ENCODE measurements at regions not wholly inside any gene's neighbourhood (a gene's known extent, or its start where the extent isn't known, plus 50 kb on each side); places are given as distances from the start of the nearest gene placed in this dataset.

DNA sequence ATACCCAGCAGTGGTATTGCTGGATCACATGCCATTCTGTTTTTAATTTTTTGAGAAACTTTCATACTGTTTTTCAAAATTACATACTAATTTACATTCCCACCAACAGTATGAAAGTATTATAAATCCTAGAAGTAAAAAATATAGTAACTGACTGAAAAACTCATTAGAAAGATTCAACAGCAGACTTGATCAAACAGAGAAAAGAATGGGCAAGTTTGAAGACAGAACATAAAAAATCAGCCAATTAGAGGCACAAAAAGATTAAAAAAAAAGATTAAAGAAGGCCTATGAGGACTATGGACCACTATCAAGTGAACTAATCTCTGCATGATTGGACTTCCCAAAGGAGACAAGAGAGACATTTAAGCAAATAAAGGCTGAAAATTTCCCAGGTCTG lies 144.0 kb upstream of the GRIK2 start:
- no peak overlapping the region for H3K4me3 ChIP-seq
- DNase-seq = no peak
- intact Hi-C loops (cut with DNase I; ENCODE audit: low total_unique reads) = no loop called here
- no peaks in the 10 kb centered on the region for H3K27me3 ChIP-seq (replicated peaks in 1 of 7)
- H3K36me3 ChIP-seq = no peaks in the 10 kb centered on the region
- H3K9me3 ChIP-seq = peaks cover 2 to 61% (median 49%) of the 10 kb centered on the region in 8 donors
- no peak overlapping the region for H3K27ac ChIP-seq
- TF ChIP-seq POLR2AphosphoS5 (IDR thresholded peaks at IDR 0.05) = no peak
- TF ChIP-seq, protein P1, sequence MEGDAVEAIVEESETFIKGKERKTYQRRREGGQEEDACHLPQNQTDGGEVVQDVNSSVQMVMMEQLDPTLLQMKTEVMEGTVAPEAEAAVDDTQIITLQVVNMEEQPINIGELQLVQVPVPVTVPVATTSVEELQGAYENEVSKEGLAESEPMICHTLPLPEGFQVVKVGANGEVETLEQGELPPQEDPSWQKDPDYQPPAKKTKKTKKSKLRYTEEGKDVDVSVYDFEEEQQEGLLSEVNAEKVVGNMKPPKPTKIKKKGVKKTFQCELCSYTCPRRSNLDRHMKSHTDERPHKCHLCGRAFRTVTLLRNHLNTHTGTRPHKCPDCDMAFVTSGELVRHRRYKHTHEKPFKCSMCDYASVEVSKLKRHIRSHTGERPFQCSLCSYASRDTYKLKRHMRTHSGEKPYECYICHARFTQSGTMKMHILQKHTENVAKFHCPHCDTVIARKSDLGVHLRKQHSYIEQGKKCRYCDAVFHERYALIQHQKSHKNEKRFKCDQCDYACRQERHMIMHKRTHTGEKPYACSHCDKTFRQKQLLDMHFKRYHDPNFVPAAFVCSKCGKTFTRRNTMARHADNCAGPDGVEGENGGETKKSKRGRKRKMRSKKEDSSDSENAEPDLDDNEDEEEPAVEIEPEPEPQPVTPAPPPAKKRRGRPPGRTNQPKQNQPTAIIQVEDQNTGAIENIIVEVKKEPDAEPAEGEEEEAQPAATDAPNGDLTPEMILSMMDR (IDR thresholded peaks at IDR 0.05 in 8 of 11, conservative IDR thresholded peaks at IDR 0.05 in 3 of 11) = no peak
- TF ChIP-seq POLR2A (IDR thresholded peaks at IDR 0.05) = no peak
- no peaks in the 10 kb centered on the region for H3K4me1 ChIP-seq

DNA sequence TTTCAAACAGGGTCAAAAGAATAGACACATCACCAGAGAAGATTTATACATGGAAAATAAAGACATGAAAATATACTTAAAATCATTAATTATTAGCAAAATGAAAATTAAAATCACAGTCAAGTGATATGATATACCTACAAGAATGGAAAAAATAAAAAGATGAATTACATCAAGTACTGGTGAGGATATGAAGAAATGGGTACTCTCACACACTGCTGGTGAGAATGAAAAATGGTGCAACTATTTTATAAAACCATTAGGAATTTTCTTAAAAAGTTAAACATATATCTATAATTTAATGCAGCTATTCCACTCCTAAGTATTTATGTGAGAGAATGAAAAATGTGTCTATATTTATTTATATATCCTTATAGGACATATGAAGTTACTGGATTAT lies 136.3 kb upstream of the GRIK2 start:
- no peak for DNase-seq
- no peak overlapping the region for H3K4me3 ChIP-seq
- no peaks in the 10 kb centered on the region for H3K36me3 ChIP-seq
- peaks cover 0 to 50% (median 33%) of the 10 kb centered on the region in 8 donors for H3K9me3 ChIP-seq
- no peak overlapping the region for H3K27ac ChIP-seq
- intact Hi-C loops (cut with DNase I; ENCODE audit: low total_unique reads) = no loop called here
- H3K4me1 ChIP-seq = no peaks in the 10 kb centered on the region
- TF ChIP-seq POLR2AphosphoS5 (IDR thresholded peaks at IDR 0.05) (no peak), POLR2A (IDR thresholded peaks at IDR 0.05) (no peak)
- TF ChIP-seq, protein P1 (IDR thresholded peaks at IDR 0.05 in 8 of 11, conservative IDR thresholded peaks at IDR 0.05 in 3 of 11) = no peak
- no peaks in the 10 kb centered on the region for H3K27me3 ChIP-seq (replicated peaks in 1 of 7)

DNA sequence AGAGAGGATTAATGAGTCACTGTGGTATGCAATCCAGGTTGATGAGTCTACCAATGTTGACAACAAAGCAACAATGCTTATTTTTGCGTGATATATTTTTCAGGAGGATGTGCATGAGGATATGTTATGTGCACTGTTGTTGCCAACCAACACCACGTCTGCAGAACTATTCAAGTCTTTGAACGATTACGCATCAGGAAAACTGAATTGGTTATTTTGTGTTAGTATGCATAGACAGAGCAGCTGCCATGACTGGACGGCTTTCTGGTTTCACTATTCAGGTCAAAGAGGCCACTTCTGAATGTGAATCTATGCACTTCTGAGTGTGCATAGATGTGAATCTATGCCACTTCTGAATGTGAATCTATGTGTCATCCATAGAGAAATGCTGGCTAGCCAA lies 134.0 kb upstream of the GRIK2 start:
- DNase-seq = no peak
- 88 to 92% (median 90%) methylated on average over 5 of the region's 5 CpGs for WGBS, 5 donors
- no peak overlapping the region for H3K27ac ChIP-seq
- H3K4me1 ChIP-seq = no peaks in the 10 kb centered on the region
- no peak overlapping the region for H3K4me3 ChIP-seq
- H3K36me3 ChIP-seq = no peaks in the 10 kb centered on the region
- peaks cover 0 to 40% (median 29%) of the 10 kb centered on the region in 8 donors for H3K9me3 ChIP-seq
- TF ChIP-seq POLR2A (IDR thresholded peaks at IDR 0.05) = no peak
- no peak for TF ChIP-seq POLR2AphosphoS5 (IDR thresholded peaks at IDR 0.05)
- TF ChIP-seq, protein P1 (IDR thresholded peaks at IDR 0.05 in 8 of 11, conservative IDR thresholded peaks at IDR 0.05 in 3 of 11) = no peak
- intact Hi-C loops (cut with DNase I; ENCODE audit: low total_unique reads) = no loop called here
- no peaks in the 10 kb centered on the region for H3K27me3 ChIP-seq (replicated peaks in 1 of 7)

DNA sequence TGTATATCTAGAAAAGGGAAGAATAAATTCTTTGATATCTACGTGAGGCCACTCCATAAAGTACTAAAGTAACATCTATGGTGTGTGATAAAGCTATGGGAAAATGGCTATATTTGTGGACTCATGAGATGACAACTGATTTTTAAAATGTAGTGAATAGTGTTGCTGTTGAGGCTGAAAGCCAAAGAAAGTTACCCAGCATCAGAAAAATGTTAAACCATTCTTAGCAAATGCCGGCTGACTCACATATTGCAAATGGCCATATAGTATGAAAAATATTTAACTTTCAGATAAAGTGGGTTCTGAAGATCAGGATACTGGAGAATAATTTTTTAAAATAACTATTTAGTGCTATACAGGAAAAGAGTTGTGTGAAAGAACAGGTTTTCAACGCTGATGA lies 129.9 kb upstream of the GRIK2 start:
- H3K9me3 ChIP-seq = peaks cover 0 to 8% (median 3%) of the 10 kb centered on the region in 8 donors
- intact Hi-C loops (cut with DNase I; ENCODE audit: low total_unique reads) = no loop called here
- no peak for DNase-seq

More for the DNA sequence above, 129.9 kb upstream of the GRIK2 start:
- Histone ChIP-seq H3K27me3 (replicated peaks in 1 of 7) (no peaks in the 10 kb centered on the region), H3K36me3 (no peaks in the 10 kb centered on the region), H3K27ac (no peak overlapping the region), H3K4me1 (no peaks in the 10 kb centered on the region), H3K4me3 (no peak overlapping the region)
- WGBS, 5 donors = 81 to 93% (median 82%) methylated on average over 3 of the region's 3 CpGs
- TF ChIP-seq POLR2AphosphoS5 (IDR thresholded peaks at IDR 0.05) (no peak), POLR2A (IDR thresholded peaks at IDR 0.05) (no peak)
- TF ChIP-seq, protein P1 (IDR thresholded peaks at IDR 0.05 in 8 of 11, conservative IDR thresholded peaks at IDR 0.05 in 3 of 11) = no peak
